MCF 10A (cell line): ENCODE measurements at regions not wholly inside any gene's neighbourhood (a gene's known extent, or its start where the extent isn't known, plus 50 kb on each side); places are given as distances from the start of the nearest gene placed in this dataset.
A peak's percentile ranks its signal among the peaks of the same experiment; 100 is the strongest.

Experiments used
- BruUV-seq: library from RNA; stranded (reverse); fragments of 400-500 nt; replicated peaks from 2 replicates; lab custom pipeline; 2021; lab: Mats Ljungman, UMichigan
- CTCF ChIA-PET: fragments of 300-600 bp; sonication (Branson Sonifier 250); formaldehyde crosslinking; extraction: SDS; loops from one replicate; lab custom pipeline; 2021; ENCODE audit warnings: antibody characterized with exemption, inconsistent platforms; lab: Yijun Ruan, JAX
- POLR2A ChIA-PET: fragments of 300-600, 350-650 bp; sonication (Branson Sonifier 250); formaldehyde crosslinking; extraction: SDS; loops from one replicate; lab custom pipeline; 2020; ENCODE audit warnings: antibody characterized with exemption, inconsistent platforms; lab: Yijun Ruan, JAX
- DNase-seq: peaks from one replicate; pipeline ENCODE4 v3.0.0-alpha.2; 2018; ENCODE audit not compliant: unreplicated experiment
- H3K27ac Mint-ChIP-seq: one replicate; pipeline ENCODE4 v1.8.0; 2022; ENCODE audit warnings: mild to moderate bottlenecking, low read depth, mixed read lengths; ENCODE audit not compliant: unreplicated experiment
- H3K27me3 Mint-ChIP-seq: one replicate; pipeline ENCODE4 v1.8.0; 2022; ENCODE audit warnings: mixed read lengths; ENCODE audit not compliant: insufficient read depth, unreplicated experiment
- H3K36me3 Mint-ChIP-seq: one replicate; pipeline ENCODE4 v1.8.0; 2022; ENCODE audit warnings: mild to moderate bottlenecking, moderate library complexity, mixed read lengths; ENCODE audit not compliant: insufficient read depth, unreplicated experiment
- H3K4me1 Mint-ChIP-seq: one replicate; pipeline ENCODE4 v1.8.0; 2022; ENCODE audit warnings: mixed read lengths; ENCODE audit not compliant: insufficient read depth, unreplicated experiment
- H3K4me3 Mint-ChIP-seq: one replicate; pipeline ENCODE4 v1.8.0; 2022; ENCODE audit warnings: mild to moderate bottlenecking, moderate library complexity, mixed read lengths; ENCODE audit not compliant: unreplicated experiment
- H3K9me3 Mint-ChIP-seq: one replicate; pipeline ENCODE4 v1.8.0; 2022; ENCODE audit warnings: mixed read lengths; ENCODE audit not compliant: unreplicated experiment
- intact Hi-C: fragments of 100-400 bp; cut with micrococcal nuclease; formaldehyde crosslinking; loops from 2 replicates; pipeline ENCODE4 v1.14.1; 2022
- TF ChIP-seq, protein P1 (sequence below): fragments of 200-600 bp; IDR thresholded peaks from one replicate; pipeline ENCODE4 v1.8.0; 2022; ENCODE audit warnings: antibody characterized with exemption, mild to moderate bottlenecking; ENCODE audit not compliant: unreplicated experiment

GRCh38 chr5:92513067-92513466, 1068.0 kb downstream of the NR2F1-AS1 start:
- H3K4me1 Mint-ChIP-seq: no peaks in the 10 kb centered on the region
- intact Hi-C loops: no loop called here
- TF ChIP-seq, protein P1, sequence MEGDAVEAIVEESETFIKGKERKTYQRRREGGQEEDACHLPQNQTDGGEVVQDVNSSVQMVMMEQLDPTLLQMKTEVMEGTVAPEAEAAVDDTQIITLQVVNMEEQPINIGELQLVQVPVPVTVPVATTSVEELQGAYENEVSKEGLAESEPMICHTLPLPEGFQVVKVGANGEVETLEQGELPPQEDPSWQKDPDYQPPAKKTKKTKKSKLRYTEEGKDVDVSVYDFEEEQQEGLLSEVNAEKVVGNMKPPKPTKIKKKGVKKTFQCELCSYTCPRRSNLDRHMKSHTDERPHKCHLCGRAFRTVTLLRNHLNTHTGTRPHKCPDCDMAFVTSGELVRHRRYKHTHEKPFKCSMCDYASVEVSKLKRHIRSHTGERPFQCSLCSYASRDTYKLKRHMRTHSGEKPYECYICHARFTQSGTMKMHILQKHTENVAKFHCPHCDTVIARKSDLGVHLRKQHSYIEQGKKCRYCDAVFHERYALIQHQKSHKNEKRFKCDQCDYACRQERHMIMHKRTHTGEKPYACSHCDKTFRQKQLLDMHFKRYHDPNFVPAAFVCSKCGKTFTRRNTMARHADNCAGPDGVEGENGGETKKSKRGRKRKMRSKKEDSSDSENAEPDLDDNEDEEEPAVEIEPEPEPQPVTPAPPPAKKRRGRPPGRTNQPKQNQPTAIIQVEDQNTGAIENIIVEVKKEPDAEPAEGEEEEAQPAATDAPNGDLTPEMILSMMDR: no peak
- peaks cover 27% of the 10 kb centered on the region for H3K9me3 Mint-ChIP-seq
- BruUV-seq: no TSS peak
- DNase-seq: peak; percentile 30
- ChIA-PET POLR2A (no interaction called here), CTCF (interaction anchor here (0.8 kb wide), 1 partner anchor 1288 kb away, joined by 3 read pairs; no protein-coding TSS in a partner anchor)
- H3K27me3 Mint-ChIP-seq: no peaks in the 10 kb centered on the region
- no peak overlapping the region for H3K27ac Mint-ChIP-seq
- no peak overlapping the region for H3K4me3 Mint-ChIP-seq
- peaks cover 6% of the 10 kb centered on the region for H3K36me3 Mint-ChIP-seq

DNA sequence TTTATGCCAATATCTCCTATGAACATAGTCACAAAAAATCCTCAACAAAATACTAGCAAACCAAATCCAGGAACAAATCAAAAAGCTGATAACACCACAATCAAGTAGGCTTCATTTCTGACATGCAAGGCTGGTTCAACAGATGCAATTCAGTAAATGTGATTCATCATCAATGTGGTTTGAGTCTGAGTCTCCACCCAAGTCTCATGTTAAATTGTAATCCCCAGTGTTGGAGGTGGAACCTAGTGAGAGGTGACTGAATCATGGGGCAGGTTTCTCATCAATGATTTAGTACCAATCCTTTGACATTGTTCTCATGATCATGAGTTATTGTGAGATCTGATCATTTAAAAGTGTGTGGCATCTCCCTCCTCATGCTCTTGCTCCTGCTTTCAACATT, 1072.7 kb downstream of the NR2F1-AS1 start:
- Mint-ChIP-seq H3K27me3 (no peaks in the 10 kb centered on the region), H3K9me3 (peaks cover 26% of the 10 kb centered on the region), H3K4me1 (peaks cover 12% of the 10 kb centered on the region), H3K27ac (no peak overlapping the region), H3K4me3 (no peak overlapping the region), H3K36me3 (peaks cover 2% of the 10 kb centered on the region)
- POLR2A ChIA-PET: no interaction called here
- no peak for DNase-seq
- intact Hi-C loops: loop anchor here (5.0 kb wide), 1 partner anchor 44 kb away; no protein-coding TSS in a partner anchor
- TF ChIP-seq, protein P1: no peak
- CTCF ChIA-PET: no interaction called here
- BruUV-seq: no TSS peak

DNA sequence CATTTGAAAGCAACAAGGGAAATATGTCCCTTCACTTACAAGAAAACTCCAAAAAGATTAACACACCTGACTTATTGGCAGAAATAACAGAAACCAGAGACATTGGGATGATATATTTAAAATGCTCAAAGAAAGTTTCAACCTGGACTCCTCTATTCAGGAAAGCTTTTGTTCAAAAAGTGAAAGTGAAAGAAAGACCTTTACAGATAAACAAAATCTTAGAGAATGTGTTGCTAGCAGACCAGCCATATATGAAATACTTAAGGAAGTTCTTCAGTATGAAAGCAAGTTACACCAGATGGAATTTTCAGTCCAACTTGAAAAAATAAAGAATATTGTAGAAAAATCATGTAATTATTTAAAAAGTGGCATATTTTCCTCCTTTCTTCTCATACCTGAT, 1075.1 kb downstream of the NR2F1-AS1 start:
- peak overlapping the region; percentile 51 for H3K4me3 Mint-ChIP-seq
- H3K9me3 Mint-ChIP-seq: peaks cover 15% of the 10 kb centered on the region
- BruUV-seq: no TSS peak
- H3K4me1 Mint-ChIP-seq: peaks cover 12% of the 10 kb centered on the region
- H3K27me3 Mint-ChIP-seq: no peaks in the 10 kb centered on the region
- intact Hi-C loops: loop anchor here (5.0 kb wide), 1 partner anchor 46 kb away; no protein-coding TSS in a partner anchor
- ChIA-PET POLR2A (interaction anchor here (0.6 to 0.8 kb wide), 2 partner anchors 17 to 35 kb away, joined by 3 to 4 read pairs; no protein-coding TSS in a partner anchor), CTCF (interaction anchor here (0.6 to 0.7 kb wide), 3 partner anchors 141 to 1726 kb away, joined by 4 to 5 read pairs (median 4); no protein-coding TSS in a partner anchor)
- peak; percentile 30 for DNase-seq
- H3K27ac Mint-ChIP-seq: peak overlapping the region; percentile 92
- TF ChIP-seq, protein P1: no peak
- H3K36me3 Mint-ChIP-seq: no peaks in the 10 kb centered on the region

- Mint-ChIP-seq H3K4me3 (peak overlapping the region; percentile 51), H3K27me3 (no peaks in the 10 kb centered on the region), H3K36me3 (no peaks in the 10 kb centered on the region), H3K4me1 (peaks cover 12% of the 10 kb centered on the region), H3K27ac (peak overlapping the region; percentile 92), H3K9me3 (peaks cover 11% of the 10 kb centered on the region)
- intact Hi-C loops: loop anchor here (5.0 kb wide), 1 partner anchor 47 kb away; no protein-coding TSS in a partner anchor
- CTCF ChIA-PET: interaction anchor here (0.7 kb wide), 1 partner anchor 55 kb away, joined by 3 read pairs; no protein-coding TSS in a partner anchor
- peak; percentile 39 for DNase-seq
- TF ChIP-seq, protein P1: no peak
- POLR2A ChIA-PET: no interaction called here
- no TSS peak for BruUV-seq
Measured at GRCh38 chr5:92505145-92505544, 1075.9 kb downstream of the NR2F1-AS1 start.
